ENCODE measurements at regions not wholly inside any gene's neighbourhood (a gene's known extent, or its start where the extent isn't known, plus 50 kb on each side); places are given as distances from the start of the nearest gene placed in this dataset.
"Not testable (repeated sequence)": the region's sequence is repeated elsewhere in the genome, so short reads cannot be mapped to it uniquely, and the experiment has no call there.

DNA sequence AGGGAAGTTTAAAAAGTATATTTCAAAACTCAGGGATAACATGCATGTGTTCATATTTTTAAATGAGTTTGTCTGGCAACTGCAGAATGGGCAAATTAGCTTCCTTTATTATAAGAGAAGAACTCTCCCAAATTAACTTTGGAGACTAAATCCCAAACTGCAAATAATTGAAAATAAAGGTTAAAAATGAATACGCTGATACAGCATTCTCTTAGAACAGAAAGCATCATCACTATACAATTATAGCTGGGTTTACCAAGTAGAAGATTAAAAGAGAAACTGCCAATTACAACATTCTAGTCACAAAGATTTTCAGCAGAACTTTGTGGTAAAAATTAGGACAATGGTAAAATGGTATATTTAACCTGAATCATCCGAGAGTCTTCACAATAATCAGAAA is 73.3 kb downstream of the OLFM4 start:
- DNase-seq, result no peak

DNA sequence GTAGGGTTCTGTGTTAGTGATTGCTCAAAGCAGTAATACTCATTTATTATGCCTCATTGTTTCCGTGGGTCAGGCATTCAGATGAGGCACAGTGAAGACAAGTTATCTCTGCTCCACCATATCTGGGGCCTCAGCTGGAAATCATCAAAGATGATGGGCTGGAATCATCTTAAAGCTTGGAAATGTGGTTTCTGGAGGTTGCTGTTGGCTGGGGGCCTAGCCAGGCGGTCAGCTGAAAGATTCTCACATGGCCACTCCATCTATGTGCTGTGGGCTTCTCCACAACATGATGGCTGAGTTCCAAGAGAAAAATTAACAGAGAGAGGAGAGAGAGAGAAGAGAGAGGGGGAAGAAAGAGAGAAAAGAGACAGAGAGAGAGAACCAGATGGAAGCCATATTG is 75.5 kb downstream of the OLFM4 start:
- DNase-seq, result no peak

DNA sequence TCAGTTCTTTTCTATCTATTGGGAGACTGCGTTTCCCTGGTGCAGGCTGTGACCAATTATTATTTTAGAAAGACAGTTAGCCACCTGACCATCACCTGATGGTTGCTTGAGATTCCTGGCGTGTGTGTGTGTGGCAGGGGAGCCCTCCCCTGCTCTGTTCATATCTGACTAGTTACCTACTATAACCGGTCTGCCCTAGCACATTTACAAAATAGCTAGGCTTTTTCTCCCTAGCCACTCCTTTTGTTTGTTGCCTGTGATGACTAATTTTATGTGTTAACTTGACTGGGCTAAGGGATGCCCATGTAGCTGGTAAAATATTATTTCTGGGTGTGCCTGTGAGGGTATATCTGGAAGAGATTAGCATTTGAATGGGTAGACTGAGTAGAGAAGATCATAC is 76.9 kb downstream of the OLFM4 start:
- no peak for DNase-seq

DNA sequence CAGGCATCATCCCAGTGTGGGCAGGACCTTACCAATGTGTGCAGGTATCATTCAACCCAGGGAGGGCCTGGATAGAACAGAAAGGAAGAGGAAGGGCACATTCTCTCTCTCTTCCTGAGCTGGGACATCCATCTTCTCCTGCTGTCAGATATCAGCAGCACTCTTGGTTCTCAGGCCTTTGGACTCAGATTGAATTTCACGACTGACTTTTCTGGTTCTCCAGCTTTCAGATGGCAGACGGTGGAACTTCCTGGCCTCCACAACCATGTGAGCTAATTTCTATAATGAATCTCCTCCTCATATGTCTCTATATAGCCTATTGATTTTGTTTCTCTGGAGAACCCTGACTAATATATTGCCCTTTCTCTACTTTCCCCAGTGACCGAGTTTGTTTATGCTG is 77.3 kb downstream of the OLFM4 start:
- no peak for DNase-seq

DNA sequence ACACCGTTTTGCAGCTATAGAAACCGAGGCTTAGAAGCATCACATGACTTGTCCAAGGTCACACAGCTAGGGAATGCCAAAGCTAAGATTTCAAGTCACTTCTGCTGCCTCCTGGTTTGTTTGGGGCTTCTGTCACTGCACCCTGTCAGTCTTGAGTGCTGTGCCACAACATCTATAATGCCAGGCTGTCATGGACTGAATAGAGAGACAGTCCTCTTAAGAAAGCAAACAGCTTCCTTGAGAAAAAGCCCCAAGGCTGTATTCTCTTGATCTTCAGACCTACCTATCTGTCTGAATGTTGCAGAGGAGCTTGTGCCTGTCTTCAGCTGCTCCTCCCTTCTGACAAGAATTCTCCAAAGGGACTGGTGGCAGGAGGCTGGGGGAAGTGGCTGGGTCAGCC is 81.6 kb downstream of the OLFM4 start:
- no peak for DNase-seq

DNA sequence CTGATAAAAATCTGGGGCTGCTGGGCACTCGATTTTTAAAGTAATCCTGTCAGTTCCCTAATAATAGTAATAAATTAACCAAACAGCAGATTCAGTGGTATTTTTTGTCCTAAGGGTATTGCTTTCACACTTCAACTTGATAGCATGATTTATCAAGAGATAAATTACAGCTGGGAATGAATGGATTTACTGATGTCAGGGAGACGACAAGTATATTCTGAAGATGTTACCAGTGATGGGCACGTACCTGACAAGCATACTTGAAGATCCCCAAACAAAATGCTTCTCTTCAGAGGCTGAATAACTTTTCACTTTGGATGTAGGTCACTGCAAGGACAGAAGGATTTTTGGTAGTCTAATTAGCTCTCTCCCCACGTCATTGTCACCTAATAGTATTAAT is 82.0 kb downstream of the OLFM4 start:
- DNase-seq, result no peak

DNA sequence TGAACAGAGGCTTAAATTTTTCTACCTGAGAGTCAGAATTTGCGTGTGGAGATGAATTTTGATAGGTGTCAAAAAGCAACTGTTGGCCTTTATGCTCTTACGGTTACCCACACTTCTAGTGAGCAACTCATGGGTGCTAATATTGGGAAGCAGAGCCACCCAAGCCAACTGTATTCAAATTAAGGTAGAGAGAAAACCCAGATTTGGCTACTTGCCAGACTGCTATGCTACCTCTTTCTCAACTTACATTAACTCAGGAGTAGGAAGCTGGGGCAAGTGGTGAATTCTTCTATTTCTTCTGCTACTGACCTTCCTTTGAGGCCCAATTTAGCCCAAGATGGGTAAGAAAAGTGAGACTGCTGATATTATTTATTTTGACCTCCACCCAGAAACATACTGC is 83.9 kb downstream of the OLFM4 start:
- DNase-seq, result peak; percentile 68

DNA sequence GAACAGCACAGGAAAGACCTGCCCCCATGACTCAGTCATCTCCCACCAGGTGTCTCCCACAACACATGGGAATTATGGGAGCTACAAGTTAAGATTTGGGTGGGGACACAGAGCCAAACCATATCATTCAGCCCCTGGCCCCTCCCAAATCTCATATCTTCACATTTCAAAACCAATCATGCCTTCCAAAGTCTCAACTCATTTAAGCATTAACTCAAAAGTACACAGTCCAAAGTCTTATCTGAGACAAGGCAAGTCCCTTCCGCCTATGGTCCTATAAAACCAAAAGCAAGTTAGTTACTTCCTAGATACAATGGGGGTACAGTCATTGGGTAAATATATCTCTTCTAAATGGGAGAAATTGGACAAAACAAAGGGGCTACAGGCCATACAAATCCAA is 88.4 kb downstream of the OLFM4 start:
- not testable (repeated sequence) for DNase-seq

DNA sequence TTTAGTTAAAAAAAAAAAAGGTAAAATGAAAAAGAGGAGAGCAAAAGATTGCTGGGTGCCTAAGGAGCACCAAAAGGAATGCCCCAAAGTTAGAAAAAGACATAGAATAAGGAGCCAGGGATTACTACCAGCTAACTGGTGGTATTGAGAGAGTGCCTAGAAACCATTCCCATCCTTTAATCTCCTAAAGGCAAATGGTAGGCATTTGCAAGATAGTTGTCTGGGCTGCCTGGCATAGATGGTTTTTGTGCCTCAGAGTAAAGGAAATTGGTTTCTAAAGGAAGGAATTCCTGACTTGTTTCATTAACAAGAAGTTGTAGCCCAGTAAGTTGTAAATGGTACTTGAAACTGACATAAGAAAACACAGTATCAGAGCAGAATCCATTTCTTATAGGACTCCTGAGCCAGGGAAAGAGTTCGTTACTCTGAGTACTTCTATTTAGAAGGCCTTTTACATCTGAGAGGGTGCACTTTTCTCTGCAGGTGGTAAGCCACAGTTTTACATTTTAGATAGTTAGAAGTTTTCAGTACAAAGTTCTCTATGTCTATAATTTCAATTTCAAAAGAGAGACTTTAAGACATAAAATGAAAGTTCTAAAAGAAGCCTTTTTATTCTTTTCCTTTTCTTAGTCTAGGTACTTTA is 92.6 kb downstream of the OLFM4 start:
- DNase-seq, result no peak

DNA sequence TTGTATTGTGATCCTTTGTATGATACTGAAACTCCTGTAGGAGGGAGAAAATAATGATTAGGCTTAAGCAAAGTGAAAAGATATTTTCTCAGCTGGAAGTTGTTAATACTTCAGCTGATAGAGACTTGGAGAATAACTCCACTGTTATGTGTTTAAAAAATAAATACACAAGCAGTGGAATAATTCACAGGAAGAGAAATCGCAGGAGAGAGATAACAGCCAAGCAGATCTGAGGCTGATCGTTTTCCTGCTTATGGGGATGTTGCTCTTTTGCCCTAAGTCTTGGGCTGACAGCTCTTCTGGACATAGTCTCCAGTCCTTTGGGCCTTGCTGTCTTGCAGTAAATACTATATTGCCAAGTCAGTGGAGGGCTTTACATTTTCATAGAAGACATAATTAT is 93.3 kb downstream of the OLFM4 start:
- DNase-seq, result no peak

DNA sequence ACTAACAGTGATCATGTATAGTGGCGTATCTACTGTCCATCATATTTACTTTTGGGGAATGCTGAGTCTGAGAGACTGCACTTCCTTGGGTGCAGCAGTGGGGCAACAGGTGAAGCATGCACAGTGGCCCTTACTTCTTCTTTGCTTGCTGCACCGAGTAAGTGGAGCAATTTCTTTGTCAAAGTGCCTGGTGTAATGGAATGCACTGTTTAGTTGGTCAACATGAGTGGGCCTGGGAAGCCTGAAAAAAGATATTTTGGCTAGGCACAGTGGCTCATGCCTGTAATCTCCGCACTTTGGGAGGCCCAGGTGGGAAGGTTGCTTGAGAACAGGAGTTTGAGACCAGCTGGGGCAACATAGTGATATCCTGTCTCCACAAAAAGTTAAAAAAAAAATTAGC is 94.9 kb downstream of the OLFM4 start:
- no peak for DNase-seq

DNA sequence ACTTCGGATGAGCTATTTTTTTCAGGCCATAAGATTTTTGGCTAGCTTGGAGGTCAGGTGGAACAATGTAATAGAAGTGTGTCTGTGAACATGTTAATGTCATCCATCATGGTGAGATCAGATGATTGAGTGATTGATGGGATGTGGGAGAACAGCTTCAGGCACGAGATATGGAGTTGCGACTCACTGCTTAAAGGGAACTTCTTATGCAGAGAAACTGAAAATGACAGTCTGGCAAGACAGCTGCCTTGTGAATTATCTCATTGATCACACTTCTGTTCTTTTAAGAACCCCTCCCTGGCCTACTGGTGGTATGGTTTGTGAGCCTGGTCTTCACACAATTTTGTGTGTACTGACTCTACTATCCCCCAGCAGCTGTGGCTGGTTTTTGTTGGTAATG is 96.0 kb downstream of the OLFM4 start:
- DNase-seq, result no peak

DNA sequence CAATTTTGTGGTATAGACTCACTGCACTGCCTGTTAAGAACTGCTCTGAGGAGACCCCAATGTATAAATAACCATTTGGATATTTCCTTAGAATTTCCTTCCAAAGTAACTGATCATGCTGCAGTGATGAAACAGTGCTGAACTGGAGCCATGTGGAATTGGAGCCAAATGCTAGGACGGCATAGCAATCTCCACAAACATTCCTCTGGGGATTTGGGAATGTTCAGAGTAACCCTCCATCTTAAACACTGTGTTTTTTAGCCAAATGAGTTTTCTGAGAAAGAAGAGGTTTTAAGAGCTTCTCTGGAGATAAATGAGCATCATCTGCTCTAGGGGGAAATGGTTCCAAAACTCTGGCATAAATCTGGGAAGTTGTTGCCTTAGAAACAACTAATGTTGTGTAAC is 98.2 kb downstream of the OLFM4 start:
- no peak for DNase-seq

DNA sequence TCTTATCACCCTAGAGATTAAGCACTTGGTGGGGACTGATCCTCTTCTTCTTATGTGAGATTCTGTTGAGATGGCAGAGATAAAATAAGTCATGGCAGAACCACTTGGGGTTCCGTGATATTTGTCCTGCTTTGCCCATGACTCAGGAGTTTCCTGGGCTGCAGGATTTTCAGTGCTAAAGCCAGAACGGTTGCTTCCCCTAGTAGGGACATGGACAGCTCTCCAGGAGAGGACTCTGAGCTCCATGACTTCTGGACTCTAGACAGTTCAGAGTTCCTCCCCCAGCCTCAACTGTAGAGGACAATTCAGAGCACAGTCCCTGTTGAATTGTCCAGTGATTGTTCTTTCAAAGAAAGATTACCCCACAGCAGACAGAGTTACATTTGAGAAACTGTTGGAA is 98.8 kb downstream of the OLFM4 start:
- DNase-seq, result no peak

DNA sequence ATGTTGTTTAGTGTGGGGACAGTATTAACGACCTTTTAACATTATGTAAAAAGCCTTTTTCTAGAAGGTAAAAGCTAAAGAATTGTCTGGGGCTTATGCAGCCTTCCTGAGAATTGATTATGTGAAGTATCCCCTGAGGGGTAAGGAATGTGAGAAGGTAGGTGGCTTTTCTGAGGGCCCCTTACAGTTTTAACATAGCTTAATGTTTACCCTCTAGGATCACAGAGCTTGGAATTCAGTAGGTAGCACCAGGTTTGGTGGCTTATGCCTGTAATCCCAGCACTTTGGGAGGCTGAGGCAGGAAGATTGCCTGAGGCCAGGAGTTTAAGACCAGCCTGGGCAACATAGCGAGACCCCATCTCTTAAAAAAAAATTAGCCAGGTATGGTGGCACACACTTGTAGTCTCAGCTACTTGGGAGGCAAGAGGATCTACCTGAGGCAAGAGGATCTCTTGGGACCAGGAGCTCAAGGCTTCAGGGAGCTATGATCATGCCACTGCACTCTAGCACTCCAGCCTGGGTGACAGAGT is 101.3 kb downstream of the OLFM4 start:
- no peak for DNase-seq

DNA sequence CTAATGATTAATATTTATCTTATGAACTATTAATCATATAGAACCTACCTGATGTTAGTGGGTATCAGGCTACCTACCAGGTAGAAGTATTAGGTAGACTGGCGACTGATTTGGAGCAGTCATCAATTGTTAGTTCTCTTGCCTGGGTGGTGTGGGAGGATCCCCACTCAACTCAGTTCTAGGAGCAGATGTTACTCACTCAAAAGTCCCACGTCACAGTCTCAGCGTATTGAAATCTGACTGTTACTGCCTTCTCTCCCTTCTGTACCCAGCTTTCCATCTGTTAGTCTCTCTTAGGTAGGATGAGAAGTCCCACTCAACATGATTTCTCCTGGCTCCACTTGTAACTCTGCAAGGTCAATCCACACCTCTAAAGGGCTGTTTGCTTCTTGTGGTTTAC is 102.7 kb downstream of the OLFM4 start:
- no peak for DNase-seq

DNA sequence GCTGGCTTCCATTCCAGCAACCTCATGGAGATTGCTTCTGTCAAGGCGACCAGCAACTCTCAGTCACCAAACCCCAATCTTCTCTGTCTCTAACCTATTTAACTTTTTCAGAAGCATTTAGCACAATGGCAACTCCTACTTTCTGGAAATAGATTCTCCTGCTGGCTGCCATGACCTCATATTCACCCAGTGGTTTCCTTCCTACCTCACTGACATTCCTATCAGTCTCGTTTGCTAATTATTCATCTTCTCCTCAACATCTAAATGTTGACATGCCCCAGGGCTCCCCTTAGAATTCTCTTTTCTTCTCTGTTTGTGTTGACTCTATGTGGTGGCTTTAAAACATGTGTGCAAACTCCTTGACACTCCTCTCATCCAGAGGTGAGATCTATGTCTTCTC is 106.7 kb downstream of the OLFM4 start:
- DNase-seq, result no peak

DNA sequence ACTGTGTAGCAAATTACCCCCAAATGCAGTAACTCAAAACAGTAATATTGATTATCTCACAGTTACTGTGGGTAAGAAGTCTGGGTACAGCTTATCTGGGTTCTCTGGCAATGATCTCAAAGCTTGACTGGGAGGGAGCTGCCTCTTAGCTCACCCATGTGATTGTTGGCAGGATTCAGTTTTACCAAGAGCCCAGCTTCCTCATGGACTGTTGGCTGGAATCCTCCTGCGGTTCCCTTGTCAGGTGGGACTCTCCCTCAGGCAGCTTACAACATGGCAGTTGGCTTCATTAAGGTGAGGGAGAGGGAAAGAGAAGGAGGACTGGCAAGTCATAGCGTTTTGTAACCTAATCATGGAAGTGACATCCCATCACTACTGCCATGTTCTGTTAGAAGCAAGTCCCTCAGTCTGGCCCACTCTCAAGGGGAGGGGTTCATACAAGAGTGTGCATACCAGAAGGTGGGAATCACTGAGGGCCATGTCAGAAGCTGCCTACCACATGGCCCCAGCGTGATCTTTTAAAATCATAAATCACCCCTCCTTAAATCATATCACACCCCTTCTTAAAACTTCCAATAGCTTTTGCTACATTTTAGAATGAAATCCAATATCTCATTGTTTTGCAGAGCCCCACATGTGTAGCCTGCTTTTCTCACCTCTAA is 108.1 kb downstream of the OLFM4 start:
- DNase-seq, result no peak

DNA sequence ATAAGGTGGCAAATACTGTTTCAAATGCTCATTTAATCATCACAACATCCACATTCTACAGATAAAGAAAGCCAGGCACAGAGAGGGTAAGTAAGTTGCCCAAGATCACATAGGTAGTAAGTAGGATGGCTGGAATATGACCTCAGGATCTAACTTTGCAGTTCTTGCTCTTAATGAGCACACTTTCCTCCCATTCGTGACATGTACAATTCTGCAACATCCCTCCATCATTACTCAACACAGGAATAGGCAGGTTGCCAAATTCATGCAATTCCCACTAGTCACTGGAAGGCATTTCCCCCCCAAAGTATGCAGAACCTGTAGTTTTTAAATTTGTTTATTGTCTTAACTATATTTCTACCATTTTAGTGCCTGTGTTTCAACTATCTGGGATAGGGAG is 109.2 kb downstream of the OLFM4 start:
- DNase-seq, result no peak

DNA sequence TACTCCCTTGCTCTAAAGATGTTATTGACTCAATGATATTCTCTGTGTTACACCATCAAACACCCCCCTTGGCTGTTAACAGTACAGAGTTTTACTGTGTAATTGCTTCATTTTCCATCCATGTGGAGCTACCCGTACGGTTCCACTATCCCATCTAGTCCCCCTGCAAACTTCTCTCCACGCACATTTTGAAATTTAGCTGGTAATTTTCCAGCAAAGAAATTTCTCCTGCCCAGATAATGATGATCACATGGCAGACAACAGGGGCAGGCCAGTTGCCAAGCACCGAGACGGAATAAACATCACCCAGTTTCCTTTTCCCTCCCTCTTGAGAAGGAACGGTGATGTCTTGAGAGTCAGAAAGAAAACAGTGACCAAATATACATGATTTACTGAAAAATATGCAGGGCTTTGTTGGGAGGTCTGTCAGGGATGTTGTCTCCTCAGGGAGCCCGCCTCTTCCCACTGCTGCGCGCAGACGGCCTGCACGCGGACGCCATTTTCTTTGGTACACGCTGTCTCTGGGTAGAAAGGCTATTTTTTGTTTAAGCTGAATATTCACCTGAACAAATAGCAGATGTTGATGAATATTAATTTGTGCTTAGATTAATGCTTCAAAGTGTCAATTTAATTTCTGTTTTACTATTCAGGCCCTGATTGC is 109.9 kb downstream of the OLFM4 start:
- DNase-seq, result no peak

DNA sequence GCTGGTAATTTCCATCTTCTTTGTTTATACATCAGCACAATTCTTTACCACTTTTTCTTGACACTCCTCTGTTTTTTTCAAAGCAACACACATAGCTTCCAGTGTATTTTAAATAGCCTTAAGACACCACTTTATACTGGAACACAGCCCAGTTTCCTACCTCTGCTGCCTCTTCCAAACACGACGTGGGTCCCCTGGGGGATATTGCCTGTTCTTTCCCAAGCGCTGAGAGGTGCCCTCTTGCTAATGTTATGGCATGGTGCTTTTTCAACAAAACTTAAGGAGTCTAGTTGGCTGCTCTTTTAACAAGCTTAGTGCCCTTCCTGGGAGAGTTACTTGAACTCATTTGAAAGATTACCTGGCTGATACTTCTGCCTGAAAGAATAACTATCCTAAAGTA is 112.7 kb downstream of the OLFM4 start:
- DNase-seq, result peak; percentile 55

DNA sequence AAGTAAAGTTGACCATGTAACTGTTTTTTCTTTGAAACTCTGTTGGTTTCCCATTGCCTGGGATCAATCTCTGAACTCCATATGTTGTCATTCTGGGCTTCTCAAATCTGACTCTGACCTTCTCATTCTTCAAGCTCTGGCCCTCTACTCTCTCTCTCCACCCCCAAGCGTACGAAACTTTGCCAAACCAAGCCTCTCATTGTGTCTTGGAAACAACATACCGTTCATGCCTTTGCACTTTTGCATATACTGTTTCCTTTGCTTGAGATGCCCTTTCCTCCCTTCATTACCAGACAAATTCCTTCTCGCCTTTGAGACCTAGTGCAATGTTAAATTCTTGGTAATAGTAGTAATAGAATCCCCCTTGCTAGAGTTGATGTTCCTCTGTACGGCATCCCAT is 113.7 kb downstream of the OLFM4 start:
- no peak for DNase-seq

DNA sequence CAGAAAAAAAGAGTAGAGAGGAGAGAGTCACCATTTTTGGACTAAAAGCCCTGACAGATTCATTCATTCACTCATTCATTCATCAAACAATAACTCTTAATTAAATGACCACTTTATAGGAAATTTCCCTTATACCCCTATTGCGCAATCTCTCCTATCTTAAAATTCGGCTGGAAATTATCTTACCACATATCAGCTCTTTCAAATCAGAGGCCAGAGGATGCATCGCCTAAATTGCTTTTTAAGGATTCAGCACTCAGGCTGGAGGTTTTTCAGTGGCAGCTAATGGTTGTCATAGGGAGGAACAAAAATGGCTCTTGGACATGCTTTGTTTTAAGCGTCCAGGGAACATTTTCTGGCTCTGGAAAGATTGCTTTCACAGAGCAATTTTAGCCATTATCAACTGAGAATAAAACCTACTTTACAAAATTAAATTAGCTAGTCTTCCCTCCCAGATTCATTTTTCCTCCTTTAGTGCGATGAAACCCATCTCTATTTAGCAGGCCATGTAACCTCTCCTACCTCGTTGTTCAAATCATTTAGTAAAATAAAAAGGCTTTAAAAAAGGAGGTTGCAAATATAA is 115.2 kb downstream of the OLFM4 start:
- no peak for DNase-seq

DNA sequence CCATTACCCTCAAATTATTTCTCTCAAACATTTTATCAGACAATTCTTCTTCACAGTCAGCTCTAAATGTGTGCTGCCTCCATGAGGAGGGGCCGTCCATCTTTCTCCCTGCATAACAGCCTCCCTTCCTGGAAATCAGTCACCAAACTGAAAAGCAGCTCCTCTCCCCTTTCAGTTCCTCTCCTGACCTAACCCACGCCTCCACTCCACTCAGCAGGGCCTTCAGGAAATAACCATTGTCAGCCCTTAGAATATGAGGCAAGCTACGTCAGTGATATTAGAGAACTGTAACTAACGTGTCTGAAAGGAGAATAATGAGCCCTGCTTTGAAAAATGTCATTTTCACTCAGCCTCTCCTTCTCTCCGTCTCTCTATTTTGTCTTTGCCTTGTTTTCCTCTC is 116.2 kb downstream of the OLFM4 start:
- DNase-seq, result no peak
